Upper lobe of left lung (tissue), 4 donors: ENCODE measurements at regions not wholly inside any gene's neighbourhood (a gene's known extent, or its start where the extent isn't known, plus 50 kb on each side); places are given as distances from the start of the nearest gene placed in this dataset.

ENCODE experiments used
- EP300 ChIP-seq, 4 donors: sonication (generic); formaldehyde crosslinking; IDR thresholded peaks; one replicate each; pipeline ENCODE4 v1.5.1; 2017; ENCODE audit warnings: antibody characterized with exemption in 4 of 4, control low read depth in 2 of 4
- POLR2AphosphoS5 ChIP-seq, 2 donors: sonication (generic); formaldehyde crosslinking; IDR thresholded peaks; one replicate each; pipeline ENCODE4 v1.5.1; 2017; ENCODE audit warnings: antibody characterized with exemption in 2 of 2

DNA sequence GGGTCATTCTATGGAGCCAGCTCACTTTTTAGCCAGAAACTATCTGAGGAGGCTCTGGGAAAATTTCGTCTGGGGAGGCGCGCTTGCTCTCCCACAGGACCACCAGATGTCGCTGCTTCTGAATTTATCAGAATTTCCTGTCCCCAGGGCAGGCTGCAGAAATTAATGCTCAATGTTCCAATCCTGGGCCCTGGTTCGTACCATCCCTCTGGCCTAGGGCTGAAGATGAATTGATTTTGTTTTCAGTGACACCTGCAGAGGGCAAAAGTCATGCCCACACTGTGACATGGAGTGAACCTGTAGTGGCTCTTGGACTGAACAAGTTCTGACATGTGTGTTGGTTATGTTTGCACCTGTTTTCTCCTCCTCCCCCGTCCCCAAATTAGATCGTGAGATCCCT, 482.6 kb downstream of the NPIPA7 start:
- TF ChIP-seq EP300 (IDR thresholded peaks at IDR 0.05) (no peak), POLR2AphosphoS5 (IDR thresholded peaks at IDR 0.05) (no peak)
